ENCODE measurements at regions not wholly inside any gene's neighbourhood (a gene's known extent, or its start where the extent isn't known, plus 50 kb on each side); places are given as distances from the start of the nearest gene placed in this dataset.

DNA sequence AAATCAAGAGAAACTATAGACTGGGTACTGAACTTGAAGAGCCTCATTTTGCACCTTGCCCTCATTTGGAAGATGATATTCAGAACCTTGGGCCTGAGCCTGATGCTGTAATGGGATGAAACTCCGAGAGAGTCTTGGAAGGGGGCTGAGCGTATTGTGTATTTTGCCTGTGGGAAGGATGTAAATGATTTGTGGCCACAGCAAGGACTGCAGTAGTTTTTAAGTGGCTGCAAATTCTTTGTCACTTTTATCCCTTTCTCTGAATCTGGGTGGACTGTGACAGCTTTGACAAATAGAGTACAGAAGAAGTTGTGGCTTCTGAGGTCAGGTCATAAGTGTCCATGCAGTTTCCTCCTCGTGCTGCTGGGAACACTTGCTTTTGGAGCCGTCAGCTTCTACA, 221.2 kb downstream of the ADRA2A start:
- Histone ChIP-seq H4K20me1 (ENCODE audit: control insufficient read depth, insufficient read depth, low read length, poor library complexity, severe bottlenecking) (no peaks in the 10 kb centered on the region), H3K27me3 (replicated peaks in 1 of 4; ENCODE audit: control extremely low read depth in 1 of 4, control insufficient read depth in 3 of 4, insufficient read depth in 4 of 4, low read length in 3 of 4) (peaks cover 0 to 5% (median 0%) of the 10 kb centered on the region in 4 experiments), H3K27ac (ENCODE audit: low read length in 2 of 2) (no peak overlapping the region), H3K9me3 (ENCODE audit: control extremely low read depth in 1 of 3, control insufficient read depth in 2 of 3, insufficient read depth in 1 of 3, low read length in 2 of 3) (no peaks in the 10 kb centered on the region), H3K4me1 (ENCODE audit: control insufficient read depth in 2 of 2, insufficient read depth in 2 of 2, low read length in 2 of 2) (no peaks in the 10 kb centered on the region), H3K4me2 (replicated peaks; ENCODE audit: low read depth, low read length, poor library complexity, severe bottlenecking) (no peak overlapping the region), H3K4me3 (ENCODE audit: control extremely low read depth in 1 of 5, extremely low read depth in 1 of 5, insufficient read depth in 1 of 5, low read depth in 2 of 5, low read length in 4 of 5) (no peak overlapping the region), H3K36me3 (replicated peaks in 1 of 2; ENCODE audit: control extremely low read depth in 1 of 2, control insufficient read depth in 1 of 2, extremely low read depth in 1 of 2, insufficient read depth in 2 of 2, low read length in 1 of 2) (no peaks in the 10 kb centered on the region), H3K9ac (ENCODE audit: low read length) (no peak overlapping the region), H3K79me2 (ENCODE audit: control insufficient read depth, insufficient read depth, low read length) (no peaks in the 10 kb centered on the region), H2AFZ (ENCODE audit: insufficient read depth, low read depth, low read length, poor library complexity, severe bottlenecking) (no peak overlapping the region)
- Mint-ChIP-seq H3K4me1 (no peaks in the 10 kb centered on the region), H3K27me3 (peaks cover 29% of the 10 kb centered on the region), H3K9me3 (ENCODE audit: insufficient read depth) (peaks cover 3% of the 10 kb centered on the region), H3K27ac (no peak overlapping the region), H3K4me3 (no peak overlapping the region)
- no peak for DNase-seq
- TF ChIP-seq EZH2 (IDR thresholded peaks at IDR 0.05; ENCODE audit: borderline replicate concordance, insufficient read depth, low read depth, low read length, poor library complexity, severe bottlenecking): no peak
- TF ChIP-seq, protein P1, sequence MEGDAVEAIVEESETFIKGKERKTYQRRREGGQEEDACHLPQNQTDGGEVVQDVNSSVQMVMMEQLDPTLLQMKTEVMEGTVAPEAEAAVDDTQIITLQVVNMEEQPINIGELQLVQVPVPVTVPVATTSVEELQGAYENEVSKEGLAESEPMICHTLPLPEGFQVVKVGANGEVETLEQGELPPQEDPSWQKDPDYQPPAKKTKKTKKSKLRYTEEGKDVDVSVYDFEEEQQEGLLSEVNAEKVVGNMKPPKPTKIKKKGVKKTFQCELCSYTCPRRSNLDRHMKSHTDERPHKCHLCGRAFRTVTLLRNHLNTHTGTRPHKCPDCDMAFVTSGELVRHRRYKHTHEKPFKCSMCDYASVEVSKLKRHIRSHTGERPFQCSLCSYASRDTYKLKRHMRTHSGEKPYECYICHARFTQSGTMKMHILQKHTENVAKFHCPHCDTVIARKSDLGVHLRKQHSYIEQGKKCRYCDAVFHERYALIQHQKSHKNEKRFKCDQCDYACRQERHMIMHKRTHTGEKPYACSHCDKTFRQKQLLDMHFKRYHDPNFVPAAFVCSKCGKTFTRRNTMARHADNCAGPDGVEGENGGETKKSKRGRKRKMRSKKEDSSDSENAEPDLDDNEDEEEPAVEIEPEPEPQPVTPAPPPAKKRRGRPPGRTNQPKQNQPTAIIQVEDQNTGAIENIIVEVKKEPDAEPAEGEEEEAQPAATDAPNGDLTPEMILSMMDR (IDR thresholded peaks at IDR 0.05): no peak
- intact Hi-C loops (cut with micrococcal nuclease): no loop called here
- ATAC-seq (ENCODE audit: low read depth): no peak
- CTCF ChIA-PET: no interaction called here
- 0% methylated on average over 4 of the region's 4 CpGs for WGBS (ENCODE audit: insufficient coverage)
- POLR2A ChIA-PET: no interaction called here

DNA sequence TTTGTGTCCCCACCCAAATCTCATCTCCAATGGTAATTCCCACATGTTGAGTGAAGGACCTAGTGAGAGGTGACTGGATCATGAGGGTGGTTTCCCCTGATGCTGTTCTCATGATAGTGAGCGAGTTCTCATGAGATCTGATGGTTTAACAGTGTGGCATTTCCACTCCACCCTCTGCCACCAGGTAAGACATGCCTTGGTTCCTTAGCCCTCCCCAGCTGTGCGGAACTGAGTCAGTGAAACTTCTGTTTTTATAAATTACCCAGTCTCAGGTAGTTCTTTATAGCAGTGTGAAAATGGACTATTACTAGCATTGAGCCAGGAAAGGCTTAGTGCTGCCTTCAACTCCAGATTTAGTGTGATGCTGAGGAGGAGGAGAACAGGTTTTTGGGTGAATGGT, 222.2 kb downstream of the ADRA2A start:
- no peaks in the 10 kb centered on the region for H3K79me2 ChIP-seq (ENCODE audit: control insufficient read depth, insufficient read depth, low read length)
- intact Hi-C loops (cut with micrococcal nuclease): no loop called here
- no peak overlapping the region for H3K4me2 ChIP-seq (replicated peaks; ENCODE audit: low read depth, low read length, poor library complexity, severe bottlenecking)
- no peaks in the 10 kb centered on the region for H3K36me3 ChIP-seq (replicated peaks in 1 of 2; ENCODE audit: control extremely low read depth in 1 of 2, control insufficient read depth in 1 of 2, extremely low read depth in 1 of 2, insufficient read depth in 2 of 2, low read length in 1 of 2)
- WGBS (ENCODE audit: insufficient coverage): no CpG with 5 or more reads among the region's 2 CpGs
- H3K4me1 Mint-ChIP-seq: no peaks in the 10 kb centered on the region
- H3K4me3 Mint-ChIP-seq: no peak overlapping the region
- DNase-seq: no peak
- H3K27me3 Mint-ChIP-seq: peaks cover 24% of the 10 kb centered on the region
- ChIA-PET POLR2A (no interaction called here), CTCF (no interaction called here)
- no peaks in the 10 kb centered on the region for H4K20me1 ChIP-seq (ENCODE audit: control insufficient read depth, insufficient read depth, low read length, poor library complexity, severe bottlenecking)
- no peak for ATAC-seq (ENCODE audit: low read depth)
- no peak overlapping the region for H3K4me3 ChIP-seq (ENCODE audit: control extremely low read depth in 1 of 5, extremely low read depth in 1 of 5, insufficient read depth in 1 of 5, low read depth in 2 of 5, low read length in 4 of 5)
- H2AFZ ChIP-seq (ENCODE audit: insufficient read depth, low read depth, low read length, poor library complexity, severe bottlenecking): no peak overlapping the region
- no peaks in the 10 kb centered on the region for H3K9me3 ChIP-seq (ENCODE audit: control extremely low read depth in 1 of 3, control insufficient read depth in 2 of 3, insufficient read depth in 1 of 3, low read length in 2 of 3)
- H3K27me3 ChIP-seq (replicated peaks in 1 of 4; ENCODE audit: control extremely low read depth in 1 of 4, control insufficient read depth in 3 of 4, insufficient read depth in 4 of 4, low read length in 3 of 4): peaks cover 0 to 5% (median 0%) of the 10 kb centered on the region in 4 experiments
- TF ChIP-seq EZH2 (IDR thresholded peaks at IDR 0.05; ENCODE audit: borderline replicate concordance, insufficient read depth, low read depth, low read length, poor library complexity, severe bottlenecking): no peak
- TF ChIP-seq, protein P1 (IDR thresholded peaks at IDR 0.05): no peak
- H3K4me1 ChIP-seq (ENCODE audit: control insufficient read depth in 2 of 2, insufficient read depth in 2 of 2, low read length in 2 of 2): no peaks in the 10 kb centered on the region
- peaks cover 3% of the 10 kb centered on the region for H3K9me3 Mint-ChIP-seq (ENCODE audit: insufficient read depth)
- H3K27ac Mint-ChIP-seq: no peak overlapping the region
- no peak overlapping the region for H3K9ac ChIP-seq (ENCODE audit: low read length)
- no peak overlapping the region for H3K27ac ChIP-seq (ENCODE audit: low read length in 2 of 2)
